ENCODE measurements at regions not wholly inside any gene's neighbourhood (a gene's known extent, or its start where the extent isn't known, plus 50 kb on each side); places are given as distances from the start of the nearest gene placed in this dataset.

GRCh38 chr13:109844396-109844795, 58.0 kb upstream of the IRS2 start:
- Mint-ChIP-seq H3K4me1 (no peaks in the 10 kb centered on the region), H3K27me3 (peaks cover 22 to 40% (median 36%) of the 10 kb centered on the region in 3 donors), H3K27ac (no peak overlapping the region), H3K4me3 (no peak overlapping the region), H3K9me3 (peaks cover 0 to 3% (median 0%) of the 10 kb centered on the region in 7 donors), H3K36me3 (no peaks in the 10 kb centered on the region)
- ATAC-seq (ENCODE audit: low read depth in 2 of 2) (no peak), DNase-seq (no peak)

GRCh38 chr13:109843695-109844094, 57.3 kb upstream of the IRS2 start:
- DNase-seq (no peak), ATAC-seq (ENCODE audit: low read depth in 2 of 2) (no peak)
- peaks cover 0 to 3% (median 0%) of the 10 kb centered on the region in 7 donors for H3K9me3 Mint-ChIP-seq
- H3K27ac Mint-ChIP-seq: no peak overlapping the region
- peaks cover 27 to 47% (median 43%) of the 10 kb centered on the region in 3 donors for H3K27me3 Mint-ChIP-seq
- H3K4me3 Mint-ChIP-seq: no peak overlapping the region
- no peaks in the 10 kb centered on the region for H3K36me3 Mint-ChIP-seq
- H3K4me1 Mint-ChIP-seq: no peaks in the 10 kb centered on the region

- Mint-ChIP-seq H3K36me3 (no peaks in the 10 kb centered on the region), H3K27me3 (peaks cover 32 to 49% (median 47%) of the 10 kb centered on the region in 3 donors), H3K9me3 (peaks cover 0 to 3% (median 0%) of the 10 kb centered on the region in 7 donors), H3K27ac (peak overlapping the region in 1 of 6 donors; percentile 70), H3K4me1 (no peaks in the 10 kb centered on the region), H3K4me3 (no peak overlapping the region)
- ATAC-seq (ENCODE audit: low read depth in 2 of 2) (no peak), DNase-seq (no peak)
Observed at GRCh38 chr13:109842212-109842920, 56.0 kb upstream of the IRS2 start.

GRCh38 chr13:109840893-109841287, 54.5 kb upstream of the IRS2 start:
- ATAC-seq (ENCODE audit: low read depth in 2 of 2) (no peak), DNase-seq (no peak)
- peaks cover 0 to 2% (median 0%) of the 10 kb centered on the region in 7 donors for H3K9me3 Mint-ChIP-seq
- H3K4me3 Mint-ChIP-seq: peak overlapping the region in 1 of 8 donors; percentile 34
- no peaks in the 10 kb centered on the region for H3K4me1 Mint-ChIP-seq
- no peaks in the 10 kb centered on the region for H3K36me3 Mint-ChIP-seq
- no peak overlapping the region for H3K27ac Mint-ChIP-seq
- peaks cover 39 to 54% (median 42%) of the 10 kb centered on the region in 3 donors for H3K27me3 Mint-ChIP-seq

- no peak for ATAC-seq (ENCODE audit: low read depth in 2 of 2)
- DNase-seq: no peak
- Mint-ChIP-seq H3K36me3 (no peaks in the 10 kb centered on the region), H3K4me1 (no peaks in the 10 kb centered on the region), H3K4me3 (no peak overlapping the region), H3K9me3 (peaks cover 0 to 2% (median 0%) of the 10 kb centered on the region in 7 donors), H3K27ac (no peak overlapping the region), H3K27me3 (peaks cover 39 to 54% (median 42%) of the 10 kb centered on the region in 3 donors)
Observed at GRCh38 chr13:109840201-109840892, 54.0 kb upstream of the IRS2 start.

GRCh38 chr13:109836629-109837607, 50.5 kb upstream of the IRS2 start:
- Mint-ChIP-seq H3K4me3 (no peak overlapping the region), H3K4me1 (no peaks in the 10 kb centered on the region), H3K36me3 (no peaks in the 10 kb centered on the region), H3K27ac (no peak overlapping the region), H3K27me3 (peaks cover 42 to 48% (median 46%) of the 10 kb centered on the region in 3 donors), H3K9me3 (peaks cover 0 to 2% (median 0%) of the 10 kb centered on the region in 7 donors)
- ATAC-seq (ENCODE audit: low read depth in 2 of 2) (no peak), DNase-seq (no peak)
